ENCODE measurements at regions not wholly inside any gene's neighbourhood (a gene's known extent, or its start where the extent isn't known, plus 50 kb on each side); places are given as distances from the start of the nearest gene placed in this dataset.

GRCh38 chr15:92714077-92714476 is 58.5 kb upstream of the FAM174B start:
- Histone ChIP-seq H3K27me3 (no peaks in the 10 kb centered on the region), H3K36me3 (no peaks in the 10 kb centered on the region), H3K4me1 (peaks cover 10% of the 10 kb centered on the region), H3K9me3 (no peaks in the 10 kb centered on the region; the same call in 1 of the 2 replicates), H3K4me3 (ENCODE audit: low read depth, low read length) (peak overlapping the region; percentile 82)
- peak; percentile 48 for DNase-seq
- TF ChIP-seq CTCF (IDR thresholded peaks at IDR 0.05; ENCODE audit: low read depth, low read length): no peak

GRCh38 chr15:92714477-92715401 is 59.2 kb upstream of the FAM174B start:
- no peaks in the 10 kb centered on the region for H3K27me3 ChIP-seq
- peak overlapping the region; percentile 82 for H3K4me3 ChIP-seq (ENCODE audit: low read depth, low read length)
- no peaks in the 10 kb centered on the region for H3K36me3 ChIP-seq
- peaks cover 5% of the 10 kb centered on the region for H3K4me1 ChIP-seq
- H3K9me3 ChIP-seq: no peaks in the 10 kb centered on the region; the same call in 1 of the 2 replicates
- peak; percentile 95 for TF ChIP-seq CTCF (IDR thresholded peaks at IDR 0.05; ENCODE audit: low read depth, low read length)
- DNase-seq: peak; percentile 83

- no peak for DNase-seq
- no peaks in the 10 kb centered on the region for H3K36me3 ChIP-seq
- no peak for TF ChIP-seq CTCF (IDR thresholded peaks at IDR 0.05; ENCODE audit: low read depth, low read length)
- no peaks in the 10 kb centered on the region for H3K27me3 ChIP-seq
- H3K9me3 ChIP-seq: no peaks in the 10 kb centered on the region
- no peak overlapping the region for H3K4me3 ChIP-seq (ENCODE audit: low read depth, low read length)
- no peaks in the 10 kb centered on the region for H3K4me1 ChIP-seq
Measured at GRCh38 chr15:92715758-92716157, 60.2 kb upstream of the FAM174B start.

GRCh38 chr15:92719021-92719420 is 63.4 kb upstream of the FAM174B start:
- DNase-seq: no peak
- TF ChIP-seq CTCF (IDR thresholded peaks at IDR 0.05; ENCODE audit: low read depth, low read length): no peak
- H3K4me1 ChIP-seq: no peaks in the 10 kb centered on the region
- no peaks in the 10 kb centered on the region for H3K27me3 ChIP-seq
- H3K4me3 ChIP-seq (ENCODE audit: low read depth, low read length): no peak overlapping the region
- no peaks in the 10 kb centered on the region for H3K36me3 ChIP-seq
- no peaks in the 10 kb centered on the region for H3K9me3 ChIP-seq

- no peaks in the 10 kb centered on the region for H3K36me3 ChIP-seq
- no peak for TF ChIP-seq CTCF (IDR thresholded peaks at IDR 0.05; ENCODE audit: low read depth, low read length)
- no peak overlapping the region for H3K4me3 ChIP-seq (ENCODE audit: low read depth, low read length)
- H3K27me3 ChIP-seq: no peaks in the 10 kb centered on the region
- no peaks in the 10 kb centered on the region for H3K4me1 ChIP-seq
- DNase-seq: no peak
- no peaks in the 10 kb centered on the region for H3K9me3 ChIP-seq
Measured at GRCh38 chr15:92724144-92724543, 68.6 kb upstream of the FAM174B start.

GRCh38 chr15:92725171-92725570 is 69.6 kb upstream of the FAM174B start:
- no peaks in the 10 kb centered on the region for H3K9me3 ChIP-seq
- no peaks in the 10 kb centered on the region for H3K4me1 ChIP-seq
- H3K36me3 ChIP-seq: no peaks in the 10 kb centered on the region
- H3K4me3 ChIP-seq (ENCODE audit: low read depth, low read length): no peak overlapping the region
- H3K27me3 ChIP-seq: no peaks in the 10 kb centered on the region
- no peak for TF ChIP-seq CTCF (IDR thresholded peaks at IDR 0.05; ENCODE audit: low read depth, low read length)
- no peak for DNase-seq

Measured in BE2C (cell line).